MG63 (cell line): ENCODE measurements at regions not wholly inside any gene's neighbourhood (a gene's known extent, or its start where the extent isn't known, plus 50 kb on each side); places are given as distances from the start of the nearest gene placed in this dataset.

Source experiments
- DNase-seq: peaks from one replicate; pipeline ENCODE4 v3.0.0-alpha.2; 2020
- H3K27me3 ChIP-seq: fragments of 250-450 bp; sonication (Bioruptor Pico); 2 replicates; pipeline ENCODE4 v1.5.1; 2020; ENCODE audit warnings: mild to moderate bottlenecking, moderate library complexity
- H3K36me3 ChIP-seq: fragments of 250-450 bp; sonication (Bioruptor Pico); 2 replicates; pipeline ENCODE4 v1.5.1; 2020; ENCODE audit warnings: mild to moderate bottlenecking, moderate library complexity
- H3K4me3 ChIP-seq: fragments of 250-450 bp; sonication (Bioruptor Pico); 2 replicates; pipeline ENCODE4 v1.5.1; 2020; ENCODE audit warnings: mild to moderate bottlenecking, moderate library complexity
- H3K9me3 ChIP-seq: fragments of 250-450 bp; sonication (Bioruptor Pico); 2 replicates; pipeline ENCODE4 v1.5.1; 2020; ENCODE audit warnings: mild to moderate bottlenecking, moderate library complexity

- peaks cover 10% of the 10 kb centered on the region for H3K9me3 ChIP-seq
- H3K27me3 ChIP-seq = peaks cover 2% of the 10 kb centered on the region; the same call in 1 of the 2 replicates
- H3K4me3 ChIP-seq = no peak overlapping the region
- H3K36me3 ChIP-seq = no peaks in the 10 kb centered on the region
- no peak for DNase-seq
Measured at GRCh38 chr1:30437059-30437576, 286.3 kb downstream of the MATN1 start.

- no peak overlapping the region for H3K4me3 ChIP-seq
- DNase-seq = no peak
- H3K36me3 ChIP-seq = no peaks in the 10 kb centered on the region
- peaks cover 4% of the 10 kb centered on the region for H3K27me3 ChIP-seq
- peaks cover 14% of the 10 kb centered on the region for H3K9me3 ChIP-seq
Measured at GRCh38 chr1:30427545-30427944, 295.8 kb downstream of the MATN1 start.

- peaks cover 2% of the 10 kb centered on the region; the same call in 1 of the 2 replicates for H3K9me3 ChIP-seq
- no peaks in the 10 kb centered on the region for H3K36me3 ChIP-seq
- DNase-seq = no peak
- no peaks in the 10 kb centered on the region; the same call in 1 of the 2 replicates for H3K27me3 ChIP-seq
- no peak overlapping the region for H3K4me3 ChIP-seq
Measured at GRCh38 chr1:30425046-30425445, 298.3 kb downstream of the MATN1 start.

GRCh38 chr1:30423570-30423969 lies 299.8 kb downstream of the MATN1 start:
- no peak for DNase-seq
- Histone ChIP-seq H3K9me3 (no peaks in the 10 kb centered on the region), H3K4me3 (no peak overlapping the region), H3K36me3 (no peaks in the 10 kb centered on the region), H3K27me3 (no peaks in the 10 kb centered on the region; the same call in 1 of the 2 replicates)

GRCh38 chr1:30422251-30422650 lies 301.1 kb downstream of the MATN1 start:
- no peak for DNase-seq
- Histone ChIP-seq H3K36me3 (no peaks in the 10 kb centered on the region), H3K9me3 (no peaks in the 10 kb centered on the region), H3K27me3 (no peaks in the 10 kb centered on the region), H3K4me3 (no peak overlapping the region)

- no peak for DNase-seq
- no peak overlapping the region for H3K4me3 ChIP-seq
- H3K27me3 ChIP-seq = no peaks in the 10 kb centered on the region
- H3K9me3 ChIP-seq = no peaks in the 10 kb centered on the region
- no peaks in the 10 kb centered on the region for H3K36me3 ChIP-seq
Measured at GRCh38 chr1:30420519-30421050, 302.8 kb downstream of the MATN1 start.

- Histone ChIP-seq H3K4me3 (no peak overlapping the region), H3K27me3 (no peaks in the 10 kb centered on the region)
- DNase-seq = no peak
Measured at GRCh38 chr1:30419831-30420230, 303.6 kb downstream of the MATN1 start.

GRCh38 chr1:30418939-30419720 lies 304.3 kb downstream of the MATN1 start:
- Histone ChIP-seq H3K9me3 (no peaks in the 10 kb centered on the region), H3K27me3 (no peaks in the 10 kb centered on the region), H3K36me3 (no peaks in the 10 kb centered on the region), H3K4me3 (no peak overlapping the region)
- no peak for DNase-seq

More at GRCh38 chr1:30419831-30420230, 303.6 kb downstream of the MATN1 start:
- no peaks in the 10 kb centered on the region for H3K9me3 ChIP-seq
- no peaks in the 10 kb centered on the region for H3K36me3 ChIP-seq

GRCh38 chr1:30418061-30418938 lies 305.1 kb downstream of the MATN1 start:
- H3K27me3 ChIP-seq = no peaks in the 10 kb centered on the region
- H3K36me3 ChIP-seq = no peaks in the 10 kb centered on the region
- no peaks in the 10 kb centered on the region for H3K9me3 ChIP-seq
- H3K4me3 ChIP-seq = no peak overlapping the region
- DNase-seq = no peak

- DNase-seq = no peak
- Histone ChIP-seq H3K4me3 (no peak overlapping the region), H3K9me3 (no peaks in the 10 kb centered on the region), H3K36me3 (no peaks in the 10 kb centered on the region), H3K27me3 (no peaks in the 10 kb centered on the region)
Measured at GRCh38 chr1:30417701-30418046, 305.7 kb downstream of the MATN1 start.

GRCh38 chr1:30417001-30417700 lies 306.2 kb downstream of the MATN1 start:
- DNase-seq = no peak

GRCh38 chr1:30416221-30416820 lies 307.1 kb downstream of the MATN1 start:
- DNase-seq = no peak

More at GRCh38 chr1:30417001-30417700, 306.2 kb downstream of the MATN1 start:
- Histone ChIP-seq H3K4me3 (no peak overlapping the region), H3K36me3 (no peaks in the 10 kb centered on the region), H3K27me3 (no peaks in the 10 kb centered on the region), H3K9me3 (no peaks in the 10 kb centered on the region)

GRCh38 chr1:30415171-30415940 lies 308.0 kb downstream of the MATN1 start:
- Histone ChIP-seq H3K9me3 (no peaks in the 10 kb centered on the region), H3K27me3 (no peaks in the 10 kb centered on the region), H3K4me3 (no peak overlapping the region), H3K36me3 (no peaks in the 10 kb centered on the region)
- DNase-seq = no peak

More at GRCh38 chr1:30416221-30416820, 307.1 kb downstream of the MATN1 start:
- Histone ChIP-seq H3K27me3 (no peaks in the 10 kb centered on the region), H3K9me3 (no peaks in the 10 kb centered on the region), H3K36me3 (no peaks in the 10 kb centered on the region), H3K4me3 (no peak overlapping the region)

- Histone ChIP-seq H3K27me3 (no peaks in the 10 kb centered on the region), H3K4me3 (no peak overlapping the region), H3K9me3 (no peaks in the 10 kb centered on the region), H3K36me3 (no peaks in the 10 kb centered on the region)
- DNase-seq = no peak
Measured at GRCh38 chr1:30414851-30415165, 308.6 kb downstream of the MATN1 start.

GRCh38 chr1:30414086-30414850 lies 309.1 kb downstream of the MATN1 start:
- no peak overlapping the region for H3K4me3 ChIP-seq
- no peaks in the 10 kb centered on the region for H3K27me3 ChIP-seq
- no peak for DNase-seq
- no peaks in the 10 kb centered on the region for H3K9me3 ChIP-seq
- no peaks in the 10 kb centered on the region for H3K36me3 ChIP-seq
